MM.1S (cell line): ENCODE measurements at regions not wholly inside any gene's neighbourhood (a gene's known extent, or its start where the extent isn't known, plus 50 kb on each side); places are given as distances from the start of the nearest gene placed in this dataset.

Experiments
- CTCF ChIP-seq: fragments of 300-600 bp; sonication (generic); IDR thresholded peaks from 2 replicates; pipeline ENCODE4 v1.5.1; 2016; ENCODE audit warnings: antibody characterized with exemption, low read length, mixed read lengths
- EZH2phosphoT487 ChIP-seq: fragments of 300-600 bp; sonication (generic); IDR thresholded peaks from 2 replicates; pipeline ENCODE4 v1.6.1; 2018; ENCODE audit warnings: antibody characterized with exemption, low read length

GRCh38 chr16:65648101-65648500 is 526.2 kb upstream of the CDH11 start:
- TF ChIP-seq CTCF (no peak), EZH2phosphoT487 (no peak)
